GF-D8 (cell line): ENCODE measurements at regions not wholly inside any gene's neighbourhood (a gene's known extent, or its start where the extent isn't known, plus 50 kb on each side); places are given as distances from the start of the nearest gene placed in this dataset.
"Not testable (repeated sequence)": the region's sequence is repeated elsewhere in the genome, so short reads cannot be mapped to it uniquely, and the experiment has no call there.

Source experiments
- DNase-seq: peaks from one replicate; lab custom pipeline; 2025; lab: John Stamatoyannopoulos, UW

DNA sequence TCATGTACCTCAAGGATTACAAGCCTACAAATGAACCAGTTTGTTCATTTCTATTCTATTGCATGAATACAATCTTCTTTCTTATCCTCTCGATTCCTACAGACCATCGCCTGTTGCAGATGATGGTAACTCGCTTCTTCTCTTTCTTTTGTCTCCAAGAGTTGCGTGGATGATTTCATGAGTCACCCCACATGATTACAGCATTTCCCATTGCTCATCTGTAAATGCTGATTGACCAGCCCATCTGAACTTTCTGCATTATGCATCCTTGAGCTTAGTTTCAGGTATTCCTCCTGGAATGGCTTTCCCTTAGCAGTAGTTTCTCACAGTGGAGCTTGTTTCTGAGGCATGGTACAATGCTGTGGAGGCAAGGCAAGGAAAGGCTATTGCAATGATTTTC, 109.6 kb upstream of the TOPAZ1 start:
- DNase-seq: no peak

GRCh38 chr3:44132593-44132992, 109.1 kb upstream of the TOPAZ1 start:
- no peak for DNase-seq

GRCh38 chr3:44136421-44136820, 105.3 kb upstream of the TOPAZ1 start:
- DNase-seq: no peak

DNA sequence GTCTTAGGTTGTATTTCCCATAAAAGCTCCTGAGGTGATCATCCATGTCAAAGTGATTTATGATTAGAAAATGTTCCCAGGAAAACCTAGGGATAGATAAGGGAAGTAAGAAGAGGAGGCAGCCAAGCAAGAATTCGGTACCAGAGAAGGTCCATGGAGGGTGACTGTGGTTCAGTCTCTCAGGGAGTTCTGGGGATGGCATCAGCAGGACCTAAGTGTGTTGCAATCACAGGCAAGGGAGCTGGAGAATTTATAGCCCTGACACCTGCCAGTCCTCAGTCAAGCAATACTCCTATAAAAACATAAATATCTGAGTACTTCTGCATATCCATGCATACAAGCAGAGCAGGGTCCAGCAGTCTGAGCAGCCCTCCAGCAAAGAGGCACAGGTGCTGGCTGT, 95.6 kb upstream of the TOPAZ1 start:
- DNase-seq: no peak

DNA sequence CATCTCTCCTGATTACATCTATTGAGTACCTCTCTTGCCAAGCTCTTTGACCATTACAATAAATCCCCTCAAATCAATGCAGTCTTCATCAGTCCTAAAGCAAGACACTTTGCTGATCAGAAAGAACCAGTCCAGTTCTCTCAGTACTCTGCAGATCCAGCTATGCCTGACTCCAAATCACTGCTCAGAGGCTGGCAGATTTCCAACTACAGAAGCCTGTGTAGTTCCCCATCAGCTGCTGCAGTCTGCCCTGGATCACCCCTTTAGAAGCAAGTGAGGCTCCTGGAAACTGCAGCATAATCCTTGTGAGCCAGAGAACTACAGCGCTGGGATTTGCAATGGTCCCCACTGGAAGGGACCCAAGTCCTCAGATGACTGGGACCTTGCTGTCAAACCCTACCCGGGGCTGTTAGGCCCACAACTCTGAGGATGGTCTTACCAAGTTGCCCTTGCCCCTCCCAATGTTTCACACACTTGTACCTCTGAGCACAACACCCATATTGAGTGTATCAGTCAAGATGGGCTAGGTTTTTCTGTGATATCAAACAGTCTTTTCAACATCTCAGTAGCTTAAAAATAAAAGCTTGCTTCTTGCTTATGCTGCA, 81.9 kb upstream of the TOPAZ1 start:
- no peak for DNase-seq

GRCh38 chr3:44160818-44161217, 80.9 kb upstream of the TOPAZ1 start:
- DNase-seq: no peak

GRCh38 chr3:44171891-44172290, 69.8 kb upstream of the TOPAZ1 start:
- no peak for DNase-seq

DNA sequence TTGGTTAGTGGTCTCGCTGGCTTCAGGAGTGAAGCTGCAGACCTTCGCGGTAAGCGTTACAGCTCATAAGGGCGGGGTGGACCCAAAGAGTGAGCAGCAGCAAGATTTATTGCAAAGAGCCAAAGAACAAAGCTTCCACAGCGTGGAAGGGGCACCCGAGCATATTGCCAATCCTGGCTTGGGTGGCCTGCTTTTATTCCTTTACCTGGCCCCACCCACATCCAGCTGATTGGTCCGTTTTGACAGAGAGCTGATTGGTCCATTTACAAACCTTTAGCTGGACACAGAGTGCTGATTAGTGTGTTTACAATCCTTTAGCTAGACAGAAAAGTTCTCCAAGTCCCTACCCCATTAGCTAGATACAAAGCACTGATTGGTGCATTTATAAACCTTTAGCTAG, 69.0 kb upstream of the TOPAZ1 start:
- not testable (repeated sequence) for DNase-seq

DNA sequence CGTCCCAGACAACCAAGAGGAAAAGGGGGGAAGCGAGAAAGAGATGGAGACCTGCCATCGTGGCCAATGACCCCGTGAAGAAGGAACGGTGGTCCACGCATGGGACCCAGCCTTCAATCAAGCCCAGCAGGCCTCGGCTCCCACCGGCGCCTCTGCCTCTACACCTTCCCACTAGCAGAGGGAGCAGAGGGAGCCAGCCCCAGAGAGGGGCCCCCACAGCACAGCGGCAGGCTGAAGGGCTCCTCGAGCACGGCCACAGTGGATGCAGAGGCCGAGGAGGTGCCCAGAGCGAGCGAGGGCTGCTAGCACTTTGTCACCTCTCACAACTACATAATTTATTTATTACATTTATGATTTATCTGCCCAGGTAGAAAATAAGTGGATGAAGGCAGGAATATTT, 68.4 kb upstream of the TOPAZ1 start:
- DNase-seq: no peak

GRCh38 chr3:44175070-44175469, 66.6 kb upstream of the TOPAZ1 start:
- DNase-seq: no peak

DNA sequence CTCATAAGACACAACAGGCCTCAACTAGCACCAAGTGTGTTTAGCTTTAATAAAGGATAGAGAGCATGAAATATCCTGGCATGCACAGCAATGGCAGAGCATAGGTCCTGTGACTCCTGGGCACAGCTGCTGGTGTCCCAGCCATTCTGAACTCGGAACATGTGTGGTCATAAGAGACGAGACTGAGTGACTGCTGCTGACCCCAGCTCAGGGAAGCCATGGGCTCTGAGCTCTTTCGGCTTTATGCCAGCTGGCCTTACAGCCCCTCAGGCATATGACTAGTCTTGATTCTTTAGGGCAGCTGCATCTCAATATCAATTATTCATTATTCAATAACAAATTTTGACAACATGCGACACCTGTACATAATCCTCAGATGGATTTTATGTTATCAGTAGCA, 62.4 kb upstream of the TOPAZ1 start:
- no peak for DNase-seq

DNA sequence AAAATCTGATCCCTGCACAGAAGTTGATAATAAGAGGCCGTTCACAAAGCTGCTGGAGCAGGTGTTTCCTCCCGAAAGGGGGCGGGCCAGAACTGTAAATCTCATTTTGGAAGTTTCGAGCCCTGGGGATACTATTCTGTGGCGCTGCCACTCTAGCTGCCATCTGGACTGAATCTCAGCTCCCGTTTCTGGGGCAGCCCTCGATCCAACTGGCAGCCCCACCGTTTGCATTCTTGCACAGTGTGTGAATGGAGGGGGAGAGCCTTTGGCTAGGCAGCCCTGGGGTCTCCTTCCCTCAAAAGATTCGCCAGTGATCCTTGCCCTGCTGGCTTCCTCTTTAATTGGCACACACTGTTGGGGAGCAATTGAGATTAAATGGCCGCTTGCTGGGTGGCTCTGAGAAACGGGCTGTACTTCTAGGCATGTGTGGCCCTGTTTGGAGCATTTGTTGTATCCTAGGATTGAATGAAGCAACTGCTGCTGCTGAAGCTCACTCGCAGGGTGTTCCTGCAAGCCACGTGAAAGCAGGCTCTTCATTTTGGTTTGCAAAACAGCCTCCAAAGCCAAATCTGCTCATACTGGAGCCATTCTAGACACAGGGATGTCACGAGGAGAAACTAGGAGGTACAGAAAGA, 57.2 kb upstream of the TOPAZ1 start:
- no peak for DNase-seq

DNA sequence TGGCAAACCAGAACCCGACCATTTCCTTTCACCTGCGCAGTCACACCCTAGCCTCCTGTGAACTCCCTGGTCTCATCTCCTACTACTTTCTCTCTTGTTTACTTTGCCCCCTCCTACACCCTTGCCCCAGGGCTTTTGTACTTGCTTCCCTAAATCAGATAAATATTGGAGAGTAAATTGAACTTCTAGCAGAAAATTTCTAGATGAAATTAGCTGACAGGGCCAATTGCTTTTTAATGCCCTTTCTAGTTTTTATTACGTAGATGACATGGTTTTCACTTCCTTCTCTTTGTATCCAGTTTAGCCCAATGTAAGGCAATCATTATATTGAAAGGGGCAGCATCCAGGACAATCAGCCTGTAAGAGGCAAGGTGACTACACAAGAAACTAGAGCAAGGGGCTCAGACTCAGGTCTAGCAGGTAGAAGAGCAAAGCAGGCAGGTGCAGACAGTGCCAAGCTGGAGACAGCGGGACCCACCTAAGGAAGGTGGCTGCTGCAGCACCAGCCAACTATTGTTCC, 56.2 kb upstream of the TOPAZ1 start:
- no peak for DNase-seq

- DNase-seq: no peak
Measured at GRCh38 chr3:44186111-44186672, 55.5 kb upstream of the TOPAZ1 start.

- DNase-seq: no peak
Measured at GRCh38 chr3:44186712-44187111, 55.0 kb upstream of the TOPAZ1 start.
